HUES48 (cell line): ENCODE measurements at regions not wholly inside any gene's neighbourhood (a gene's known extent, or its start where the extent isn't known, plus 50 kb on each side); places are given as distances from the start of the nearest gene placed in this dataset.

Experiments used
- H3K27ac ChIP-seq: one replicate; pipeline ENCODE4 v1.7.0; 2013; ENCODE audit warnings: low read depth, low read length, inconsistent platforms
- H3K27me3 ChIP-seq: 2 replicates; pipeline ENCODE4 v1.6.1; 2013; ENCODE audit warnings: mild to moderate bottlenecking, low read length; ENCODE audit not compliant: control insufficient read depth, insufficient read depth
- H3K36me3 ChIP-seq: 2 replicates; pipeline ENCODE4 v1.6.1; 2013; ENCODE audit warnings: low read length; ENCODE audit not compliant: control insufficient read depth, insufficient read depth
- H3K4me1 ChIP-seq: 2 replicates; pipeline ENCODE4 v1.6.1; 2013; ENCODE audit warnings: mild to moderate bottlenecking, low read length; ENCODE audit not compliant: control insufficient read depth, insufficient read depth
- H3K4me3 ChIP-seq: 2 replicates; pipeline ENCODE4 v1.5.1; 2013; ENCODE audit warnings: mild to moderate bottlenecking, low read depth, low read length
- H3K9ac ChIP-seq: 2 replicates; pipeline ENCODE4 v1.6.1; 2013; ENCODE audit warnings: mild to moderate bottlenecking, low read depth, low read length, moderate library complexity
- H3K9me3 ChIP-seq: 2 replicates; pipeline ENCODE4 v1.6.1; 2013; ENCODE audit warnings: low read length; ENCODE audit not compliant: control insufficient read depth, insufficient read depth

DNA sequence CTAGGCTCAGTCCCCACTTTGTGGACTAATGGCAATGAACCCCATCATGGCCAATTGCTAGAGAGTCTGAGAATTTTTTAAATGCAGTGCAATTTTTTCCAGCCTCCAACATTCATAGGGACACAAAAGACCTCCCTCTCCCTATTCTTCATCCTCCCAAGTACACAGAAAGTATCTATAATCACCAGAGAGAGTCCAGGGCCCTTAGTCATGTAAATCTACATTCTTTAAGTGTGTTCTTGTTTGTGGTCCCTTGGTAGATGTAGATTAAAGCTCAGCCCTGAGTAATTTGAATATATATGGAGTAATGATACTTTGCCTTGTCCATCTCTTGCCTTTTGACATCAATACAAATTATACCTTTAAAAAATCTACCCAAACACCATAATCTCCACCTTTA is 51.3 kb upstream of the ATXN3L start:
- no peaks in the 10 kb centered on the region for H3K27me3 ChIP-seq
- H3K36me3 ChIP-seq: no peaks in the 10 kb centered on the region
- no peak overlapping the region for H3K27ac ChIP-seq
- no peak overlapping the region for H3K4me3 ChIP-seq
- no peaks in the 10 kb centered on the region for H3K9me3 ChIP-seq
- no peak overlapping the region for H3K9ac ChIP-seq
- H3K4me1 ChIP-seq: peaks cover 43% of the 10 kb centered on the region

DNA sequence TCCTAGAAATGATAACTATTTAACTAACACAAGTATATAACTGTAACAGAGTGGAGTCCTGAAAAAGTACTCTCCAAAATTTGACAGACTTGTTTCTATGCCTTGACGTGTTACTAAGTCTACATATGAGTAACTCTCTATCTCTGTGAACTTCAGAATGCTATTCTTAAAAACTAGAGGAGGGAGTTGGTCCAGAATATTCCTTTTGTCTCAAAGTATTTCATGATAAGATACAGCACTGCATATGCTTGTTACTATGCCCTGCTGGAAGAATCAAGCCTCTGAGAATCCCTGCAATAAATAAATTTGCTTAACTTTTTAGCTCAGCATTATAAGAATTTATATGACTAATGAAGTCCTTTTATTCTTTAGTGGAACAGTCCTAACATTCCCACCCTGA is 50.9 kb upstream of the ATXN3L start:
- no peaks in the 10 kb centered on the region for H3K36me3 ChIP-seq
- H3K9ac ChIP-seq: no peak overlapping the region
- no peak overlapping the region for H3K4me3 ChIP-seq
- no peaks in the 10 kb centered on the region for H3K27me3 ChIP-seq
- no peaks in the 10 kb centered on the region for H3K9me3 ChIP-seq
- peaks cover 43% of the 10 kb centered on the region for H3K4me1 ChIP-seq
- H3K27ac ChIP-seq: no peak overlapping the region
